Choroid plexus epithelial cell (primary cell): ENCODE measurements at regions not wholly inside any gene's neighbourhood (a gene's known extent, or its start where the extent isn't known, plus 50 kb on each side); places are given as distances from the start of the nearest gene placed in this dataset.
A peak's percentile ranks its signal among the peaks of the same experiment; 100 is the strongest.

ENCODE experiments used
- DNase-seq: peaks from one replicate; pipeline ENCODE4 v3.0.0-alpha.2; 2010; ENCODE audit warnings: low read depth
- H3K4me3 ChIP-seq: 2 replicates; pipeline ENCODE4 v1.5.1; 2011; ENCODE audit warnings: low read depth, mild to moderate bottlenecking, control low read depth, low read length, moderate library complexity
- TF ChIP-seq, protein P1 (sequence below): conservative IDR thresholded peaks from 2 replicates; pipeline ENCODE4 v1.5.1; 2011; ENCODE audit warnings: low read depth, mild to moderate bottlenecking, control low read depth, inconsistent platforms, low read length, moderate library complexity

DNA sequence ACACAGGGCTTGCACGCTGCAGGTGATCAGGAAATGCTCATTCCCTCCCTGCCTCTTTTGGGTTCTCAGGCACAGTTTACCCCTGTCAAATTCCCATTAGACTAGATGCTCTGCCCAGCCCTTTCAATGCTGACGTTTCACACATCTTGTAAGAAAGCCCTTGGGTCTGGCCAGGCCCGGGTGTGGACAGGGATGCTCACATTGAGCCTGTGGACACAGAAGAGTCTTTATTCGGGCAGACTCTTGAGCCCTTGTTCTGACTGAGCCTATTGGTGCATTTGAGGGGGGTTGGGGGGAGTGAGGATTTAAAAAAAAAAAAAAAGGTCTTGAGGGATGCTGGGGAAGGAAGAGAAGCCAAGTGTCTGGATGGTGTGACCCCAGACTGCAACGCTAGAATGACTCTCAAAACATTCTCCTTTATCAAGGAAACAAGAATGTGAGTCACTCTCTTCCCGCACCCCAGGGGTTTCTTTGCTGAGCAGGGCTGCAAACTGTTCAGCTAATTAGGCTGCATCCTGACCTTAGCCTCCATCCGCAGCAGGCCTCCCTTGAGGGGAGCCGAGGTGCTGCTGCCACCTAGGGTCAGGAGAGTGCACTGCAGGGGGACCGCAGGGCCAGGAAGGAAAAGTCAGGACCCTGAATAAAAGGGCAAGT lies 53.6 kb upstream of the TMEM72 start:
- peak; percentile 96 for DNase-seq
- TF ChIP-seq, protein P1, sequence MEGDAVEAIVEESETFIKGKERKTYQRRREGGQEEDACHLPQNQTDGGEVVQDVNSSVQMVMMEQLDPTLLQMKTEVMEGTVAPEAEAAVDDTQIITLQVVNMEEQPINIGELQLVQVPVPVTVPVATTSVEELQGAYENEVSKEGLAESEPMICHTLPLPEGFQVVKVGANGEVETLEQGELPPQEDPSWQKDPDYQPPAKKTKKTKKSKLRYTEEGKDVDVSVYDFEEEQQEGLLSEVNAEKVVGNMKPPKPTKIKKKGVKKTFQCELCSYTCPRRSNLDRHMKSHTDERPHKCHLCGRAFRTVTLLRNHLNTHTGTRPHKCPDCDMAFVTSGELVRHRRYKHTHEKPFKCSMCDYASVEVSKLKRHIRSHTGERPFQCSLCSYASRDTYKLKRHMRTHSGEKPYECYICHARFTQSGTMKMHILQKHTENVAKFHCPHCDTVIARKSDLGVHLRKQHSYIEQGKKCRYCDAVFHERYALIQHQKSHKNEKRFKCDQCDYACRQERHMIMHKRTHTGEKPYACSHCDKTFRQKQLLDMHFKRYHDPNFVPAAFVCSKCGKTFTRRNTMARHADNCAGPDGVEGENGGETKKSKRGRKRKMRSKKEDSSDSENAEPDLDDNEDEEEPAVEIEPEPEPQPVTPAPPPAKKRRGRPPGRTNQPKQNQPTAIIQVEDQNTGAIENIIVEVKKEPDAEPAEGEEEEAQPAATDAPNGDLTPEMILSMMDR = peak; percentile 100

DNA sequence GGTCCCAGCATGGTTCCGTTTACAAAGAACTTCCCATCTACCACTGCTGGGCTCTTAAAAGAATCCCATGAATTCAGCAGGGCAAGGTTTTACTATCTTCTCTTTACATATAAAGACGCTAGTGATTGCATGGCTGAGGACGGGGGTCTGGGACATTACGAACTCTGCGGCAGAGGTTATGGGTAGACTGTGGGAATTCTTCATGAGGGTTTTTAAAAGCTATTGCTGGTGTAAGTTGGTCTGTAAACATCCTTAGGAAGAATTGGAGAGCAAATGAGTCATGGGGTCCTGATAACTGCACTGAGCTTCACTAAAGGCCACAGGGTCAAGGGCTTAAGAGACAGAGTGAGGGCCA lies 53.1 kb upstream of the TMEM72 start:
- TF ChIP-seq, protein P1 = no peak
- no peak for DNase-seq
- H3K4me3 ChIP-seq = no peak overlapping the region

More for the DNA sequence above, 53.6 kb upstream of the TMEM72 start:
- H3K4me3 ChIP-seq = no peak overlapping the region

DNA sequence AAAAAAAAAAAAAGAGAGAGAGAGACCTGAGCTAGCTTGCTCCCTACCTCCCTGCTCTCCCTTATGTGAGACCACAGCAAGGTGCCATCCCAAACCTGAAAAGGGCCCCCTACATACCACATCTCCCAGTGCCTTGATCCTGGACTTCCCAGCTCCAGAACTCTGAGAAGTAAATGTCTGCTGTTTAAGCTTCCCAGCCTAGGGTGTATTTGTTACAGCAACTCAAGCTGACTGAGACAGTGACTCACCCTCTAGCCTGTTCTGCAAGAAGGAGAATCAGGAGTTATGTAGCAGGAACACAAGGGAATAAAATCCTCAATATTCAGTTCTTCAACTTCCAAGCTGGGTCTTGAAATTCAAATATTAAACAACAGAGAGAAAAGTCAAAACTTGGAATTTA lies 52.1 kb upstream of the TMEM72 start:
- H3K4me3 ChIP-seq = no peak overlapping the region
- no peak for DNase-seq
- TF ChIP-seq, protein P1 = no peak

DNA sequence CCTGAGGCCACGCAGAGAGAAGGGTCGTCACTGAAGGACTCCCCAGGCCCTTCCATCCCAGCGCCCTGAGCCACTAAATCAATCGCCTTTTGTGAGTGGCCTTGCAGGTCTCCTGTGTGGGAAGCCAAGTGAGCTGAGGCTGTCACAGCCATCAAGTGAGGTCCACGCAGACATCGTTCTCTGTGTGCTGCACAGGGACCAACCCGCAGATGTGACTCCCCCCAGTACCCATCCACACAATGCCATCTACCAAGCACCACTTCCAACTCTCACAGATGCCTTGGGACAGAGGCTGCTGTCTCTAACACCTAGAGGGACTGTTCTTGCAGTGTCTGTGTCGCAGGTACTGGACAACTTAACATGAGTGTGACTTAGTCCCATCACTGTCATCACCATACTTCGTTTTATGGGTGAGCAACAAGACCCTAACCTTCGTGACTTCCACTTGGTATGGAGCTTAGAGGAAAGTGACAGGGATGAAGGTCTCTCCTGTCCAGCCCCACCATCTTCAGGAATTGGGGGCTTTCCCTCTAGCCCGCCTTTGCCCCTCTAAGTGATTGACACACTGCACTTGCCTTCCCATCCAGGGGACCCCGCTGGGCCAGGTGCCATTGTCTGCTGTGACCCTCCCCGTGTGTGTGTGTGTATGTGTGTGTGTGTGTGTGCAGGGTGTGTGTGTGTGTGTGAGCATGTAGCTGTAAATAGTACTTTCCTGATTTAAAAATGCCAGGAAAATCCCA lies 51.4 kb upstream of the TMEM72 start:
- no peak for DNase-seq
- no peak overlapping the region for H3K4me3 ChIP-seq
- TF ChIP-seq, protein P1 = no peak

DNA sequence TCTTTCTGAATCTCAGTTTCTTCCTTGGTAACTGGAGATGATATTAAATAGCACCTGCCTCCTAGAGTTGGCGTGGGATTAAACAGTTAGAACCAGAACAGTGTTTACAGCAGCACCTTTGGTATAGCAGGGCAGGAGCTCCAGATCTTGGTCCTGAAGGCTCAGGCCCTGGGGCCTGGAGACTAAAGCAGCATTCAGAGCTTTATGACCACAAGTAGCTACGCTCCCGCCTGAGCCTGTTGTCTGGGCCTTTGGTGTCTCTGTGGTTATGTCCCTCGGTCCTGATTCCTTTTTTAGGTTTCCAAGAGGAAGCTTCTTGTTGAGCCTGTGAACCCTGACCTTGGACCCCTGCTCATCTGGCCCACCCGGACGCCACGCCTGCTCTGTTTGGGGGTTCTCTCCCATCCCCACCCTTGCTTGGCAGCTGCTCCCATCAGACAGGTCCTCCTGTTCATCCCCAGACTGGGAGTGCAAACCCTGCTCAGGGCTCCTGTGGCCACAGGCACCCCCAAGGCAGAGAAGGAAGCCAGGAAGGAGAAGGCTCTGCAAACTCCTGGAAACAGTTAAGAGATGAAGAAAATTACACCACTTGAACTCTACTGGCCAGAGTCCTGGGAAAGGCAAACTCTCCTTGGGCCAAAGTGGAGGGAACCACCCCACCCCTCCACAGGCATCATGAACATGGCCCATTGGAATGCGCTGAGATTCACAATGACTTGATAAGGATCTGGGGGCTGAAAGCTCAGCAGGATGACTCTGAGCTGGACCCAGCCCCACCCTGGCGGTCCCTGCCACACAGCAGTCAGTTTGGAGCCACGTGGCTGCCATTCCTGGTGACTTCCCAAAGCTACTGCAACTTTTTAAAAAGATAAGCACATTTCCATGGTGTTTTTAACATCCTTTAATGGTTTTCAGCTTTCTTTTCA lies 50.1 kb upstream of the TMEM72 start:
- no peak overlapping the region for H3K4me3 ChIP-seq
- TF ChIP-seq, protein P1 = no peak
- DNase-seq = peak; percentile 64
